Subcutaneous abdominal adipose tissue (tissue), 5 donors: ENCODE measurements at regions not wholly inside any gene's neighbourhood (a gene's known extent, or its start where the extent isn't known, plus 50 kb on each side); places are given as distances from the start of the nearest gene placed in this dataset.

ENCODE experiments used
- H3K27ac ChIP-seq: one replicate; pipeline ENCODE4 v1.7.0; 2013; ENCODE audit warnings: low read depth, mild to moderate bottlenecking, inconsistent platforms, low read length, moderate library complexity
- H3K27me3 ChIP-seq, 5 donors: one replicate each; pipeline ENCODE4 v1.7.0; 2013; ENCODE audit warnings: low read length in 5 of 5, inconsistent platforms in 1 of 5; ENCODE audit not compliant: control insufficient read depth in 5 of 5, insufficient read depth in 4 of 5
- H3K36me3 ChIP-seq, 5 donors: one replicate each; pipeline ENCODE4 v1.7.0; 2013; ENCODE audit warnings: low read length in 5 of 5; ENCODE audit not compliant: control insufficient read depth in 5 of 5, insufficient read depth in 5 of 5
- H3K4me1 ChIP-seq, 5 donors: one replicate each; pipeline ENCODE4 v1.7.0; 2013; ENCODE audit warnings: low read length in 5 of 5, mild to moderate bottlenecking in 3 of 5, moderate library complexity in 1 of 5; ENCODE audit not compliant: control insufficient read depth in 5 of 5, insufficient read depth in 5 of 5
- H3K4me3 ChIP-seq, 5 donors: one replicate each; pipeline ENCODE4 v1.7.0; 2013; ENCODE audit warnings: low read length in 5 of 5, low read depth in 1 of 5
- H3K9ac ChIP-seq, 5 donors: one replicate each; pipeline ENCODE4 v1.7.0; 2013; ENCODE audit warnings: low read length in 5 of 5, mild to moderate bottlenecking in 4 of 5, moderate library complexity in 3 of 5
- H3K9me3 ChIP-seq, 5 donors: one replicate each; pipeline ENCODE4 v1.7.0; 2013; ENCODE audit warnings: low read length in 5 of 5; ENCODE audit not compliant: control insufficient read depth in 5 of 5
- donor health status: healthy.
- donor health status: healthy.
- donor health status: healthy.
- donor health status: healthy.
- donor health status: healthy.

- no peaks in the 10 kb centered on the region for H3K36me3 ChIP-seq
- peaks cover 0 to 5% (median 0%) of the 10 kb centered on the region in 5 donors for H3K9me3 ChIP-seq
- no peaks in the 10 kb centered on the region for H3K27me3 ChIP-seq
- no peak overlapping the region for H3K4me3 ChIP-seq
- no peak overlapping the region for H3K9ac ChIP-seq
- H3K27ac ChIP-seq, result no peak overlapping the region
- peaks cover 0 to 6% (median 0%) of the 10 kb centered on the region in 5 donors for H3K4me1 ChIP-seq
These were observed 712.6 kb downstream of the NR2F1-AS1 start for GRCh38 chr5:92868442-92868841.

GRCh38 chr5:92864591-92864990 is 716.4 kb downstream of the NR2F1-AS1 start:
- Histone ChIP-seq H3K4me1 (peaks cover 0 to 6% (median 0%) of the 10 kb centered on the region in 5 donors), H3K9ac (no peak overlapping the region), H3K9me3 (no peaks in the 10 kb centered on the region), H3K27me3 (no peaks in the 10 kb centered on the region), H3K36me3 (no peaks in the 10 kb centered on the region), H3K27ac (no peak overlapping the region), H3K4me3 (no peak overlapping the region)

- no peaks in the 10 kb centered on the region for H3K27me3 ChIP-seq
- no peak overlapping the region for H3K27ac ChIP-seq
- H3K9me3 ChIP-seq, result no peaks in the 10 kb centered on the region
- no peak overlapping the region for H3K4me3 ChIP-seq
- H3K9ac ChIP-seq, result no peak overlapping the region
- H3K36me3 ChIP-seq, result no peaks in the 10 kb centered on the region
- H3K4me1 ChIP-seq, result peaks cover 0 to 6% (median 0%) of the 10 kb centered on the region in 5 donors
These were observed 717.4 kb downstream of the NR2F1-AS1 start for GRCh38 chr5:92863666-92864065.

GRCh38 chr5:92861531-92862285 is 719.3 kb downstream of the NR2F1-AS1 start:
- Histone ChIP-seq H3K27me3 (no peaks in the 10 kb centered on the region), H3K4me3 (no peak overlapping the region), H3K9ac (no peak overlapping the region), H3K9me3 (no peaks in the 10 kb centered on the region), H3K27ac (no peak overlapping the region), H3K36me3 (no peaks in the 10 kb centered on the region), H3K4me1 (peaks cover 0 to 6% (median 0%) of the 10 kb centered on the region in 5 donors)

- H3K36me3 ChIP-seq, result no peaks in the 10 kb centered on the region
These were observed 721.0 kb downstream of the NR2F1-AS1 start for GRCh38 chr5:92860061-92860460.

GRCh38 chr5:92852219-92852618 is 728.8 kb downstream of the NR2F1-AS1 start:
- Histone ChIP-seq H3K4me1 (no peaks in the 10 kb centered on the region), H3K9me3 (no peaks in the 10 kb centered on the region), H3K9ac (no peak overlapping the region), H3K4me3 (no peak overlapping the region), H3K27me3 (no peaks in the 10 kb centered on the region), H3K27ac (no peak overlapping the region), H3K36me3 (no peaks in the 10 kb centered on the region)

More at GRCh38 chr5:92860061-92860460, 721.0 kb downstream of the NR2F1-AS1 start:
- Histone ChIP-seq H3K9me3 (no peaks in the 10 kb centered on the region), H3K9ac (no peak overlapping the region), H3K27me3 (no peaks in the 10 kb centered on the region), H3K4me3 (no peak overlapping the region), H3K27ac (no peak overlapping the region), H3K4me1 (peaks cover 0 to 6% (median 0%) of the 10 kb centered on the region in 5 donors)

GRCh38 chr5:92850886-92851285 is 730.1 kb downstream of the NR2F1-AS1 start:
- Histone ChIP-seq H3K4me3 (no peak overlapping the region), H3K27me3 (no peaks in the 10 kb centered on the region), H3K27ac (no peak overlapping the region), H3K36me3 (no peaks in the 10 kb centered on the region), H3K9me3 (no peaks in the 10 kb centered on the region), H3K9ac (no peak overlapping the region), H3K4me1 (no peaks in the 10 kb centered on the region)

- H3K36me3 ChIP-seq, result no peaks in the 10 kb centered on the region
These were observed 731.3 kb downstream of the NR2F1-AS1 start for GRCh38 chr5:92849756-92850155.

GRCh38 chr5:92841604-92842155 is 739.3 kb downstream of the NR2F1-AS1 start:
- Histone ChIP-seq H3K36me3 (no peaks in the 10 kb centered on the region), H3K27me3 (no peaks in the 10 kb centered on the region), H3K9ac (no peak overlapping the region), H3K9me3 (no peaks in the 10 kb centered on the region), H3K4me1 (no peaks in the 10 kb centered on the region), H3K27ac (no peak overlapping the region), H3K4me3 (no peak overlapping the region)

More at GRCh38 chr5:92849756-92850155, 731.3 kb downstream of the NR2F1-AS1 start:
- Histone ChIP-seq H3K27me3 (no peaks in the 10 kb centered on the region), H3K9me3 (no peaks in the 10 kb centered on the region), H3K9ac (no peak overlapping the region), H3K4me1 (no peaks in the 10 kb centered on the region), H3K4me3 (no peak overlapping the region), H3K27ac (no peak overlapping the region)

GRCh38 chr5:92838253-92838652 is 742.8 kb downstream of the NR2F1-AS1 start:
- Histone ChIP-seq H3K9me3 (peaks cover 0 to 6% (median 0%) of the 10 kb centered on the region in 5 donors), H3K4me1 (peaks cover 0 to 6% (median 0%) of the 10 kb centered on the region in 5 donors)

More at GRCh38 chr5:92838253-92838652, 742.8 kb downstream of the NR2F1-AS1 start:
- Histone ChIP-seq H3K27me3 (no peaks in the 10 kb centered on the region), H3K4me3 (no peak overlapping the region), H3K27ac (no peak overlapping the region), H3K36me3 (no peaks in the 10 kb centered on the region), H3K9ac (no peak overlapping the region)
